IPS DF 19.7 (cell line): ENCODE measurements at regions not wholly inside any gene's neighbourhood (a gene's known extent, or its start where the extent isn't known, plus 50 kb on each side); places are given as distances from the start of the nearest gene placed in this dataset.
"Not testable (repeated sequence)": the region's sequence is repeated elsewhere in the genome, so short reads cannot be mapped to it uniquely, and the experiment has no call there.

Source experiments
- DNase-seq: peaks from one replicate; pipeline ENCODE4 v3.0.0-alpha.2; 2013; ENCODE audit warnings: low read depth, low spot score

DNA sequence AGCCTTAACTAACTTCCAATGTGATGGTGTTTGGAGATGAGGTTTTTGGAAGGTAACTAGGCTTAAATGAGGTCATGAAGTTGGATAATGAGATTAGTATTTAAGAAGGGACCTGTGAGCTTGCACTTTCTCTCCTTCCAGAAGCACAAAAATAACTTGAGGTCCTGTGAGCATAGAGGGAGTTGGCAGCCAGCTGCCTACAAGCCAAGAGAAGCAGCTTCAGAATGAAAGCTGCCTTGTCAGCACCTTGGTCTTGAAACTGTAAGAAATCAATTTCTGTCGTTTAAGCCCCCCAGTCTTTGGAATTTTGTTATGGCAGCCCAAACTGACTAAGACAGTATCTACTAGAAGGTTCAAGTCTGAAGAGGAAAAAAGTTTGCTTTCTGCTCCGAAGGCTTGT is 280.2 kb upstream of the GALNTL6 start:
- DNase-seq, result no peak

- no peak for DNase-seq
Measured at GRCh38 chr4:171524903-171525302, 288.3 kb upstream of the GALNTL6 start.

- DNase-seq, result no peak
Measured at GRCh38 chr4:171521726-171522125, 291.5 kb upstream of the GALNTL6 start.

- no peak for DNase-seq
Measured at GRCh38 chr4:171519457-171519856, 293.7 kb upstream of the GALNTL6 start.

DNA sequence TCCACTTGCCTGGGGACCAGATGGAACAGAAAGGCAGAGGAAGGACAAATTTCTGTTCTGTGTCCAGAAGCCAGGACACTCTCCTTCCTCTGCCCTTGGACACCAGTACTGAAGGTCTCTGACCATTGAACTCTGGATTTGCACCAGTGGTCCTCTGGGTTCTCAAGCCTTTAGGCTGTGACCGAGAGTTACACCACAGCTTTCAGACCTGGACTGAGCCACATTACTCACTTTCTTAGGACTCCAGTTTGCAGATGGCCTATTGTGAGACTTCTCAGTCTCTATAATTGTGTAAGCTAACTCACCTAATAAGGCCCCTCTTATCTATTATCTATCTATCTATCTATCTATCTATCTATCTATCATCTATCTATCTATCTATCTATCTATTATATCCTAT is 295.3 kb upstream of the GALNTL6 start:
- no peak for DNase-seq

DNA sequence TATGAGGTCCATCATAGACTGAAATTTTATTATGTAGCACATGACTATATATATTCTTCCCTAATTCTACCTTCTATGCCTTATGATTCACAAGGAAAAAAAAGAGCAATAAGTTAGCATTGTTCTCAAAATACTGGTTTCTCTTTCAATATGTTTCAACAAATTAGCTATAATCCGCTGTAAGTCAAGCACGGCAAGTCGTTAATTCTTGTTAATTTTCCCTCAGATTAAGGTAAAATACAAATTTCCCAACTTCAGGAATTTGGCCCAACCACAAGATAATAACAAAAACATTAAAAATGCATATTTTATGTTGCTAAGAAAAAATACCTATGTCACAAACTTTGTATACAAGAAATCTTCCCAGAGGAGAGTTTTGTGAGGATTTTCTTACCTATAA is 296.5 kb upstream of the GALNTL6 start:
- no peak for DNase-seq

- no peak for DNase-seq
Measured at GRCh38 chr4:171484681-171485080, 328.5 kb upstream of the GALNTL6 start.

GRCh38 chr4:171478181-171478580 is 335.0 kb upstream of the GALNTL6 start:
- no peak for DNase-seq

DNA sequence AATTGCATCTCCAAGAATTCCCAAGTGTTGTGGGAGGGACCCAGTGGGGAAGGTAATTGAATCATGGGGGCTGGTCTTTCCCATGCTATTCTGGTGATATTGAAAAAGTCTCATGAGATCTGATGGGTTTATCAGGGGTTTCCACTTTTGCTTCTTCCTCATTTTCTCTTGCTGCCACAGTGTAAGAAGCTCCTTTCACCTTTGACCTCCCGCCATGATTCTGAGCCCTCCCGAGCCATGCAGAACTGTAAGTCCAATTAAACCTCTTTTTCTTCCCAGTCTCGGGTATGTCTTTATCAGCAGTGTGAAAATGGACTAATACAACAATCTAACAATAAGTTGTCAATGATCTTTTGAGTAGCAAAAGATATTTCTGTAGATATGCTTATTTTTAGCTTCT is 338.1 kb upstream of the GALNTL6 start:
- DNase-seq, result not testable (repeated sequence)

DNA sequence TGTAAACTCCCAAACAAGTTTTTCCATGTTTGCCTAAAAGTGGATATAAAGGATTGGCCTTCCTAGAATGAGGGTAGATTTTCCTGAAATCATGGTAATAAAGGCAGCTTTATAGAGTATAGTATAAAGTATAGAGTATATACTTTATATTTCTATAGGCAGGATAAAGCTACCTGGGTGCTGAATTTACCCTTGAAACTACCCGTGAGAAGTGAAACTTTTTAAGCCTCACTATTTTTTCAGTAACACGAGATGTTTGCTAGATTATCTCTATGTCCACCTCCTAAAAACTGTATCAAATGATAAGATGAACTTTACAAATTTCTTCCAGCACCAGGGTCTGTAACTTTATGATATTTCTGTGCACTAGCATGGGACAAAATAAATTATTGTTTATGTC is 340.0 kb upstream of the GALNTL6 start:
- no peak for DNase-seq

DNA sequence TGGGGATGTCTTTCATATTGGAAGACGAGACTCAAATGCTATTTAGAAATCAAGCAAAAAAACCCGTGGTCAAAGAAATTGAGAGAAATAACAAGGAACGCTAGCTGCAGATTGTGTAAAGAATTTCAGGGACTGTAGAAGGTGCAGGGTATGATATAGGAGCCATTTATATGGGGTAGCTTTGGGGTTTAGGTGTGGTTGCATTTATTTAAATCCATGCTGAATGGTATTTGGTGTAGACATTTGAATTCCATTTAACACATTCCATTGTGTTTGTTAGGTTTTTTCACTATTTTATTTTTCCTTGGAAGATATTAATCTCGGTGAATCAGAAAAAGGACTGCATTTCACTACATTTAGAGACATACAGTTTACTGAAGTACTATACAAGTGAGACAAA is 341.0 kb upstream of the GALNTL6 start:
- DNase-seq, result no peak

- DNase-seq, result no peak
Measured at GRCh38 chr4:171464499-171464898, 348.7 kb upstream of the GALNTL6 start.

DNA sequence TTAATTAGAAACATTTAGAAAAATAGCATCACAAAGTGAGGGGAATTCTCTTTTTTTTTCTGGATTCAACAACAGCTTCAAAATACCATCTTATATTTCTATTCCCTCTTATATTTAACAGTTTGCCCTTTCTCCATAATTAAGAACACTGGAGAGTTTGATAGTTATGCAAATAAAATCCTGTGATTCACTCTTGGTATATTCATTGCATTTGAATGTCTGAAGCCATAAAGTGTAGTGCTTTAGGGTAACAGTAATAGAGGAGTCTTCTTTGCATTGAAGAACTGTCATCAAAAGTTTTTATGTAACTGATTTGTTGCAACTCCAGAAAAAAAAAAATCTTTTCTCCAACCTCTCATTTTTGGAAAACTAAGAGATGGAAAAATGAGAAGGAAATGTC is 352.0 kb upstream of the GALNTL6 start:
- no peak for DNase-seq

GRCh38 chr4:171448919-171449481 is 364.2 kb upstream of the GALNTL6 start:
- no peak for DNase-seq

DNA sequence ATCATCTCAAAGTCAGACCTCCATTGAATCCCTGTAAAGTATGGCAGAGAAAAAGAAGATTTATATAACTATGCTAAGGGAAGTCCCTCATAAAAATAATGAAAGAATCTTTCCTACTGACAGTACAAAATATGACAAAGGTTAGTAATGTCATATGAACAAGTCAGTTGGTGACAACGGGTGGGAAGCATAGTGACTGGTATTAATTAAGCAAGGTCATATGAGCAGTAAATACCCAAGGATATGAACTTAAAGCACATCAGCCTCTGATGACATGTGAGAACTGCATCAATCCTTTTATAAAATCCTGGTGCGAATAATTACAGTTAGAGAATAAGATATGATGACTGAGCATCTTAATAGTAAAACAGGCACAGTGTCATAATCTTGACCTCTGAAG is 364.8 kb upstream of the GALNTL6 start:
- no peak for DNase-seq

DNA sequence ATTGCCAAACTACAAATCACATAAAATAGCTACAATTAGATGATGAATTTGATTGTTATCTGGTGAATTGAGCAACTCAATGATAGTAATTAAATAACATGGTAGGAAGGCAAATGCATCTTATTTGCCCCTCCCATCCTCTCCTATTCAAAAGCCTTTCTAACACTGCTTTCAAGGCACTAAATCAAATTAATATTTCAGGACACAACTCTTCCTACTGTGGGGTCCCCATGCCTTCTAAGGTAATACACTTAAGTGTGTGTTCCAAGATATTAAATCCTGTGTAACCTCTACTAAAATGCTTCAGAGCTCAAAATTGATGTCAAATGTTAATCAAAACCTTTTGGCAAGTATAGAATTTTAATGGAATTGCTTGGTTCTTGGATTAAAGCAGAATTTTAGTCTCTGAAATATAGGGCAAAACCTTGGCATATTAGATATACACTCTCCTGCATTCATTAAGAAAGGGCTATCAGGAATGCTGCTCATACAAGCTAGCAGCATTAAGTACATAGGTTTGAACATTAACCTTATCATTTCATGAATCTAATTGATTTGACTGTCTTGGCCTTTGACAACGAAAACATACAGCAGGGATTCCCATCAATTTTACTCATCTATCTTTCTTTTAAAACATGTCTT is 371.8 kb upstream of the GALNTL6 start:
- DNase-seq, result no peak

DNA sequence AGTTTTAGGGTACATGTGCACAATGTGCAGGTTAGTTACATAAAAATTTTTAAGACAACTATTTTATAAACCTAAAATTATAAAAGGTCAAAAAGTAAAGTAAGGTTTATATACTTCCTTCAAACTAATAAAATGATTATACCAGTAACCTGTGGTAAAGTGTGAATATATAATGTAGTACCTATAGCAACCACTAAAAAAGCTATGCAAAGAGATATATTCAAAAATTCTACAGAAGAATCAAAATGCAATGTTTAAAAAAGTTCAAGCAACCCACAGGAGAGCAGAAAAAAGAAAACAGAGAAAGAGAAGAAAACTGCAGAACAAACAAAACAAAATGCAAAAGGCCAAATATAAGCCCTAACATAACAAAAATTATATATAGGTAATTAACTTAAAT is 379.5 kb upstream of the GALNTL6 start:
- DNase-seq, result no peak

GRCh38 chr4:171432536-171432935 is 380.7 kb upstream of the GALNTL6 start:
- no peak for DNase-seq

DNA sequence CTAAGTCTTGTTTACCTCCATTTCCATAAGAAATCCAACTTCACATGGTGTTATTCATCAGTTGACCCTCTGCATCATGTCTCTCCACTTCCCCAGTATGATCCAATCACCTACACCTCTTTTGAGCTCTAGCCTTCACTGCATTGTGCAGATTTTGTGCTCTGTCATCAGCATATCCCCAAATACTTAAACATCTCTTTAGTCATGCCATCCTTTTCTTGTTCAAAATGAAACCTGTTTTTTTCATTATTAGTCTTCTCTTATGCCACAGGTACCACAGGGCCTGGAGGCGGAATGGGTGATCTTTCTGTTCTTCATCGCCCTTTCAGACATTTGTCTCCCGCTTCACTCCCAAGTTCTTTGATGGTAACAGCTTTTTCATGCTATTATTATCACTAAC is 382.7 kb upstream of the GALNTL6 start:
- DNase-seq, result no peak

DNA sequence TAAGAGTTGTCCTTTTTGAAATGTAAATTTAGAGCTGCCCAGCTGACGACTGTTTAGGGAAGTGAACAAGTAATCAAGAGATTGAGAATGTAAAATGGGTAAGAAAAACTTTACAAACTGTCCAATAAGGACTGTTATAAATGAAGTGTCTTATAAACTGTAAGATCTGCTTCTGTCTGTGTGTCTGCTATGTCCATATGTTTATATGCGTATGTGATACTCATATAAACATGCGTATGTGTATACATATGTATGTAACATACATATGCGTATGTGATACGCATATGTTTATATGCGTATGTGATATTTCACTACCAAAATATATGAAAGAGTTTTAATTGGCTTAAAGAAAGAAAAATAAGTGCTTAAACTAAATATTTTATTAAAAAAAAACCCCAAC is 416.0 kb upstream of the GALNTL6 start:
- DNase-seq, result no peak

GRCh38 chr4:171390626-171391025 is 422.6 kb upstream of the GALNTL6 start:
- DNase-seq, result no peak

DNA sequence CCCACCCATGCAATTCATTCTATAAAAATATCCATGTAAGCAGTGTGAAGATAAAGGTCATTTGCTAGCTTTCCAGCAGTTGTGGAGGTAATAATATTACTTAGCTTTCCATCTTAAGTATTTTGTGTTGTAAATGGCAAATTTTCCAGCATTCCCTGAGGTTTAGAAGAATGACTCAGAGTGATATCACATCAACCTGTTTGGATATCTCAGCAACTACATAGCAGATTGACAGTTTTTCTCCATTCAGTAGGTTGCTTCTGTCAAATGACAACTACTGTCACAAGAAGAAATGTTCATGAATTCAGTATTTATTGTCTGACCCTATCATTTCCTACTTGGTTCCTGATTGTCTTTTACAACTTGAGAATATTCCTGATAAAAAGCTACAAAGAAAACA is 434.9 kb upstream of the GALNTL6 start:
- no peak for DNase-seq

- DNase-seq, result no peak
Measured at GRCh38 chr4:171376724-171377123, 436.5 kb upstream of the GALNTL6 start.

- DNase-seq, result no peak
Measured at GRCh38 chr4:171353535-171353934, 459.7 kb upstream of the GALNTL6 start.
